ENCODE measurements at regions not wholly inside any gene's neighbourhood (a gene's known extent, or its start where the extent isn't known, plus 50 kb on each side); places are given as distances from the start of the nearest gene placed in this dataset.
A peak's percentile ranks its signal among the peaks of the same experiment; 100 is the strongest.
"Not testable (repeated sequence)": the region's sequence is repeated elsewhere in the genome, so short reads cannot be mapped to it uniquely, and the experiment has no call there.

- DNase-seq (ENCODE audit: low read depth): not testable (repeated sequence)
Observed at GRCh38 chr6:28623242-28623641, 97.6 kb downstream of the GPX5 start.

GRCh38 chr6:28626386-28626785, 100.7 kb downstream of the GPX5 start:
- not testable (repeated sequence) for DNase-seq (ENCODE audit: low read depth)

- DNase-seq (ENCODE audit: low read depth): no peak
Observed at GRCh38 chr6:28632326-28632851, 106.7 kb downstream of the GPX5 start.

GRCh38 chr6:28633445-28634215, 107.9 kb downstream of the GPX5 start:
- no peak for DNase-seq (ENCODE audit: low read depth)

- DNase-seq (ENCODE audit: low read depth): no peak
Observed at GRCh38 chr6:28634411-28634760, 108.7 kb downstream of the GPX5 start.

- DNase-seq (ENCODE audit: low read depth): no peak
Observed at GRCh38 chr6:28634761-28635546, 109.3 kb downstream of the GPX5 start.

GRCh38 chr6:28635547-28636158, 110.0 kb downstream of the GPX5 start:
- DNase-seq (ENCODE audit: low read depth): no peak

- DNase-seq (ENCODE audit: low read depth): no peak
Observed at GRCh38 chr6:28638787-28639430, 113.2 kb downstream of the GPX5 start.

- DNase-seq (ENCODE audit: low read depth): not testable (repeated sequence)
Observed at GRCh38 chr6:28639445-28640290, 114.0 kb downstream of the GPX5 start.

- no peak for DNase-seq (ENCODE audit: low read depth)
Observed at GRCh38 chr6:28643017-28643740, 117.5 kb downstream of the GPX5 start.

- DNase-seq (ENCODE audit: low read depth): no peak
Observed at GRCh38 chr6:28646650-28647049, 121.0 kb downstream of the GPX5 start.

GRCh38 chr6:28648035-28648877, 122.6 kb downstream of the GPX5 start:
- DNase-seq (ENCODE audit: low read depth): peak; percentile 33

- no peak for DNase-seq (ENCODE audit: low read depth)
Observed at GRCh38 chr6:28648878-28649375, 123.2 kb downstream of the GPX5 start.

GRCh38 chr6:28651161-28651560, 125.5 kb downstream of the GPX5 start:
- no peak for DNase-seq (ENCODE audit: low read depth)

GRCh38 chr6:28653876-28654275, 128.2 kb downstream of the GPX5 start:
- DNase-seq (ENCODE audit: low read depth): no peak

GRCh38 chr6:28655164-28655563, 129.5 kb downstream of the GPX5 start:
- DNase-seq (ENCODE audit: low read depth): no peak

GRCh38 chr6:28656715-28657114, 131.0 kb downstream of the GPX5 start:
- DNase-seq (ENCODE audit: low read depth): no peak

- no peak for DNase-seq (ENCODE audit: low read depth)
Observed at GRCh38 chr6:28657381-28657768, 131.7 kb downstream of the GPX5 start.

GRCh38 chr6:28657769-28658465, 132.2 kb downstream of the GPX5 start:
- DNase-seq (ENCODE audit: low read depth): no peak

Data from stromal cell of bone marrow (primary cell).